ENCODE measurements at regions not wholly inside any gene's neighbourhood (a gene's known extent, or its start where the extent isn't known, plus 50 kb on each side); places are given as distances from the start of the nearest gene placed in this dataset.

GRCh38 chr5:88660947-88661805 lies 221.8 kb downstream of the MEF2C start:
- Histone ChIP-seq H3K4me3 (ENCODE audit: low read depth in 1 of 2, low read length in 2 of 2) (no peak overlapping the region), H3K27me3 (ENCODE audit: insufficient read depth, low read length, poor library complexity) (no peaks in the 10 kb centered on the region), H3K9ac (ENCODE audit: low read depth, low read length) (no peak overlapping the region), H3K4me1 (ENCODE audit: insufficient read depth, low read length) (no peaks in the 10 kb centered on the region), H3K79me2 (ENCODE audit: insufficient read depth, low read length) (no peaks in the 10 kb centered on the region), H3K36me3 (ENCODE audit: insufficient read depth, low read length) (no peaks in the 10 kb centered on the region), H4K20me1 (ENCODE audit: insufficient read depth, low read length) (no peaks in the 10 kb centered on the region), H3K27ac (ENCODE audit: low read length) (no peak overlapping the region), H2AFZ (ENCODE audit: low read depth, low read length) (no peak overlapping the region), H3K4me2 (ENCODE audit: insufficient read depth, low read length) (no peak overlapping the region), H3K9me3 (ENCODE audit: insufficient read depth, low read length, severe bottlenecking) (no peaks in the 10 kb centered on the region)
- no peak for ATAC-seq (ENCODE audit: insufficient read depth, low read depth)
- TF ChIP-seq CTCF (IDR thresholded peaks at IDR 0.05; ENCODE audit: borderline replicate concordance, extremely low read depth, low read length, poor library complexity, severe bottlenecking): no peak
- no peak for TF ChIP-seq EZH2 (IDR thresholded peaks at IDR 0.05; ENCODE audit: borderline replicate concordance, low read depth, low read length, severe bottlenecking)
- DNase-seq: no peak

GRCh38 chr5:88660264-88660946 lies 222.6 kb downstream of the MEF2C start:
- Histone ChIP-seq H3K27me3 (ENCODE audit: insufficient read depth, low read length, poor library complexity) (no peaks in the 10 kb centered on the region), H3K4me1 (ENCODE audit: insufficient read depth, low read length) (no peaks in the 10 kb centered on the region), H3K4me2 (ENCODE audit: insufficient read depth, low read length) (no peak overlapping the region), H2AFZ (ENCODE audit: low read depth, low read length) (no peak overlapping the region), H3K79me2 (ENCODE audit: insufficient read depth, low read length) (no peaks in the 10 kb centered on the region), H3K9ac (ENCODE audit: low read depth, low read length) (no peak overlapping the region), H4K20me1 (ENCODE audit: insufficient read depth, low read length) (no peaks in the 10 kb centered on the region), H3K27ac (ENCODE audit: low read length) (no peak overlapping the region), H3K9me3 (ENCODE audit: insufficient read depth, low read length, severe bottlenecking) (no peaks in the 10 kb centered on the region), H3K4me3 (ENCODE audit: low read depth in 1 of 2, low read length in 2 of 2) (no peak overlapping the region), H3K36me3 (ENCODE audit: insufficient read depth, low read length) (no peaks in the 10 kb centered on the region)
- no peak for TF ChIP-seq CTCF (IDR thresholded peaks at IDR 0.05; ENCODE audit: borderline replicate concordance, extremely low read depth, low read length, poor library complexity, severe bottlenecking)
- TF ChIP-seq EZH2 (IDR thresholded peaks at IDR 0.05; ENCODE audit: borderline replicate concordance, low read depth, low read length, severe bottlenecking): no peak
- DNase-seq (no peak), ATAC-seq (ENCODE audit: insufficient read depth, low read depth) (no peak)

DNA sequence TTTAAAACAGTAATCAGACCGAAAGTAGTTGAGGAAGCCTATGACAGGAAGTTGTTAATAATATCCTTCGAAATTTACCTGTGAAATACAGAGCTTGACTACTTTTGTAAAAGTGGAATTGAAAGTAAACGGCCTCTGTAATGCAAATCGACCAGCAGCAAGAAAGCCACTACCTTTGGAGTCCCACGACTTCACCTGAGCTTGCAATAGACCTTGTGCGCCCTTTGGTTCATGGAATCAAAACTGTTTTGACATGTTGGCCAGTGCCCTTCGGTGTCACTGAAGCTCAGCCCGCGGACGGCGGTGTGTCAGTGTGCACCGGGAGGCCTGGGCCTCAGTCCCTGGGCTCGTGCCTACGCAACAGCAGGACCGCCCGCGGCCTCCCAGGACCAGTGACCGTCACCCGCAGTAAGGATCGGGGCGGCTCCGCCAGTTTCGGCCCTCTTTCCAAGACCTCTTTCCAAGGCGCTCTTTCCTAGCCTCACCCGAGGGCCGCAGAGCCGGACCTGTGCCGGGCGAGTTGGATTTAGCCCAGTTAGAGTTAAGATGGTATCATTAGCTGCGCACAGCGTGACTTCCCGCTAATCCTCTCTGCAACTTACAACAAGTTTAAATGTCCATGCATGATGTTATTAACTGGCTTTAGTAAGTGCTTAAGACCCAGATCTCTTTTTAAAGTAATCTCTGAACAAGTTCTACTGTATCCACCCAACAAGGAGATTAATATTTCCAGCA lies 223.3 kb downstream of the MEF2C start:
- Histone ChIP-seq H3K27me3 (ENCODE audit: insufficient read depth, low read length, poor library complexity) (no peaks in the 10 kb centered on the region), H3K9me3 (ENCODE audit: insufficient read depth, low read length, severe bottlenecking) (no peaks in the 10 kb centered on the region), H3K27ac (ENCODE audit: low read length) (no peak overlapping the region), H2AFZ (ENCODE audit: low read depth, low read length) (no peak overlapping the region), H4K20me1 (ENCODE audit: insufficient read depth, low read length) (no peaks in the 10 kb centered on the region), H3K4me3 (ENCODE audit: low read depth in 1 of 2, low read length in 2 of 2) (no peak overlapping the region), H3K36me3 (ENCODE audit: insufficient read depth, low read length) (no peaks in the 10 kb centered on the region), H3K9ac (ENCODE audit: low read depth, low read length) (no peak overlapping the region), H3K4me1 (ENCODE audit: insufficient read depth, low read length) (no peaks in the 10 kb centered on the region), H3K4me2 (ENCODE audit: insufficient read depth, low read length) (no peak overlapping the region), H3K79me2 (ENCODE audit: insufficient read depth, low read length) (no peaks in the 10 kb centered on the region)
- no peak for ATAC-seq (ENCODE audit: insufficient read depth, low read depth)
- TF ChIP-seq CTCF (IDR thresholded peaks at IDR 0.05; ENCODE audit: borderline replicate concordance, extremely low read depth, low read length, poor library complexity, severe bottlenecking) (no peak), EZH2 (IDR thresholded peaks at IDR 0.05; ENCODE audit: borderline replicate concordance, low read depth, low read length, severe bottlenecking) (no peak)
- DNase-seq: no peak

Data from DND-41 (cell line).